ENCODE measurements at regions not wholly inside any gene's neighbourhood (a gene's known extent, or its start where the extent isn't known, plus 50 kb on each side); places are given as distances from the start of the nearest gene placed in this dataset.

GRCh38 chr5:38638656-38639055 is 82.2 kb upstream of the LIFR start:
- Histone ChIP-seq H3K9me3 (no peaks in the 10 kb centered on the region), H3K4me3 (no peak overlapping the region), H3K36me3 (ENCODE audit: low read depth) (no peaks in the 10 kb centered on the region), H3K4me1 (ENCODE audit: low read depth) (no peaks in the 10 kb centered on the region)
- no peak for ATAC-seq
- no peak for DNase-seq
- intact Hi-C loops (cut with DNase I, micrococcal nuclease), result no loop called here
- no peak for TF ChIP-seq CTCF (IDR thresholded peaks at IDR 0.05)

DNA sequence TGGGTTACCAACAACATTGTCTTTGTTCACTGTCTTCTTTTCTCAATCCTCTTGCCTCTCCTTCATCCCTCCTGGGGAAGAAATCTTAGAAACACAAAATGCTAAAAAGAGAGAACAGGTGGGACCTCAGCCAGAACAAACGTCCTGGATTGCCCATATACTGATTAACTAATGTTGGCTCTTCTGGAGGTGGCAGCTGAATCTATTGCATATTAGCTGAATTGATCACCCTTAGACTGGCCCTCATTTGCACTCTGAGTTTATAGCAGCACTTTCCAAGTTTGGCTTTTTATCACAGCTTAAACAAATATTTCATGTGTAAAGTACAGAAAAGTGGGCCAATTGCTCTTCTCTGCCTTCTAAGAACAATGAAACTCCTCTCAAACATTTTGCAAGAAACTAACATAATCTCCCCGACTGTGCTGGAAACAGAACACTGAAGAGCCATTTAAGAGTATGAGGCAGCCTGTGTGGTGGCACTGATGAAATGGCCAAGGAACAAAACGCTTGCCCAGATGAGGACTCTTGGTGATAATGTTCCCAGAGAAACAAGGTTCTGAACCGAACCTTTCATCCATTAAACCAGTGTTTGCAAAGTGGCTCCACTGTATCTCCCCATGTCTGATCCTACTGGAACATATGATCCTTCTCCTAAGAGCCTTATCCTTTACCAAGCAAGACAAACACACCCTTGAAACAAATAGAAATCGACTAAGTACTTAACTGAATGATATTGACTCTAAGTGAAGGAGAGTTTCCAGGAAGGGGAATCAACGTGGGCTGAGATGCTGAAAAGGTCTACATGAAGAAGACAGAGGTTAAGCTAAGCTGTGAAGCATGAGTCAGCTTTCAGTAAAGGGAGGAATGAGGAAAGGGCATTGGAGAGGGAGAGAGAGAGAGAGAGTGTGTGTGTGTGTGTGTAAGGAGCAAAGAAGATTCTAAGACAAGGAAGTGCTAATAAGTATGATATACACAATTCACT is 83.2 kb upstream of the LIFR start:
- no peak for DNase-seq
- H3K9me3 ChIP-seq, result no peaks in the 10 kb centered on the region
- no peak for ATAC-seq
- no peak for TF ChIP-seq CTCF (IDR thresholded peaks at IDR 0.05)
- no peak overlapping the region for H3K4me3 ChIP-seq
- no peaks in the 10 kb centered on the region for H3K4me1 ChIP-seq (ENCODE audit: low read depth)
- intact Hi-C loops (cut with DNase I, micrococcal nuclease), result no loop called here
- H3K36me3 ChIP-seq (ENCODE audit: low read depth), result no peaks in the 10 kb centered on the region

DNA sequence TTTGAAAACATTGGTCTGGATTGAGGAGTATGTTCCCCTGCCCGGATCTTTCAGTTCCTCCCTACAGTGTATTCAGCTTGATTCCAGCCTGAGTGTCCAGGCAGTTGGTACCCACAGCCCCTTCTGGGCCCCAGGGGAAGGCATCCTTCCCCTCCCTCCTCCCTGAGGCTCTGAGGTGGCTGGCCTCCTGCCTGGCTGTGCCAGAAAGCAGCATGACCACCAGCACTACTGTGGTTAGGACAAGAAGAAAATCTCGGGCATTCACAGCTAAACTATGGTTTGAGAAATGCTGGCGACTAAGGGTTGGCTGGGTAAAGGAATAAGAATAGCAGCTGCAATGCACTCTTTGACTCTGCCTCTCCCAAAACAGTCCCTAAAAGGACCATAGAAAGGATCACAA is 84.6 kb upstream of the LIFR start:
- ATAC-seq (no peak), DNase-seq (no peak)
- no peaks in the 10 kb centered on the region for H3K9me3 ChIP-seq
- H3K4me3 ChIP-seq, result no peak overlapping the region
- no peaks in the 10 kb centered on the region for H3K36me3 ChIP-seq (ENCODE audit: low read depth)
- no peak for TF ChIP-seq CTCF (IDR thresholded peaks at IDR 0.05)
- no peaks in the 10 kb centered on the region for H3K4me1 ChIP-seq (ENCODE audit: low read depth)
- intact Hi-C loops (cut with DNase I, micrococcal nuclease), result no loop called here

- intact Hi-C loops (cut with DNase I, micrococcal nuclease), result no loop called here
- no peak overlapping the region for H3K4me3 ChIP-seq
- ATAC-seq (no peak), DNase-seq (no peak)
- H3K36me3 ChIP-seq (ENCODE audit: low read depth), result no peaks in the 10 kb centered on the region
- H3K4me1 ChIP-seq (ENCODE audit: low read depth), result no peaks in the 10 kb centered on the region
- H3K9me3 ChIP-seq, result no peaks in the 10 kb centered on the region
- no peak for TF ChIP-seq CTCF (IDR thresholded peaks at IDR 0.05)
Observed at GRCh38 chr5:38642189-38642911, 85.9 kb upstream of the LIFR start.

DNA sequence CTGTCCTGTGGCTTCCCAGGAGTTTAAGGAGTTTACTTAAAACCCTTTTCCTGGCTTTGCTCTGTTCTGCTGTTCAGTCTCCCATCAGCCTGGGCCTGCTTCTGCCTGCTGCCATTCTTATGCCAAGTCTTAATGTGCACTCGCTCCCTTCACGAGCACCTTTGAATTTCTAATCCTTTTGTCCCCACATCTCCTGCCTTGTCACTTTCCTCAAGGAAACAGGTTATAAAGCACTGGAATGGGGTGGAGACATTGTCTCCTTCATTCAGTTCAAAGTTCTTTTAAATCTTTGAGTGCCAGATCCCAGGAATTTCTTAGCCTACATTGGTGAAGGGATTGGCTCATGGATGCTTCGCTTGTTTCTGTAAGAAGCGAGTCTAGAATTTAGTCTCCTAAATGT is 87.2 kb upstream of the LIFR start:
- H3K4me3 ChIP-seq, result no peak overlapping the region
- intact Hi-C loops (cut with DNase I, micrococcal nuclease), result no loop called here
- no peak for TF ChIP-seq CTCF (IDR thresholded peaks at IDR 0.05)
- ATAC-seq, result no peak
- no peaks in the 10 kb centered on the region for H3K36me3 ChIP-seq (ENCODE audit: low read depth)
- H3K9me3 ChIP-seq, result no peaks in the 10 kb centered on the region
- DNase-seq, result no peak
- no peaks in the 10 kb centered on the region for H3K4me1 ChIP-seq (ENCODE audit: low read depth)

All from mucosa of descending colon (tissue), 3 donors.